Stimulated activated CD8-positive, alpha-beta memory T cell treated with anti-CD3 and anti-CD28 coated beads, Interleukin-15, amount 100 ng/mL, for 4 hours (primary cell): ENCODE measurements at regions not wholly inside any gene's neighbourhood (a gene's known extent, or its start where the extent isn't known, plus 50 kb on each side); places are given as distances from the start of the nearest gene placed in this dataset.

Experiments used
- DNase-seq, 2 donors: peaks; one replicate each; pipeline ENCODE4 v3.0.0-alpha.2; 2020; ENCODE audit warnings: low read depth in 2 of 2

- DNase-seq = no peak
Observed at GRCh38 chr2:145351864-145352425, 832.0 kb upstream of the ZEB2 start.

GRCh38 chr2:145350011-145350410 is 830.1 kb upstream of the ZEB2 start:
- DNase-seq = no peak

- no peak for DNase-seq
Observed at GRCh38 chr2:145344076-145344724, 824.3 kb upstream of the ZEB2 start.

DNA sequence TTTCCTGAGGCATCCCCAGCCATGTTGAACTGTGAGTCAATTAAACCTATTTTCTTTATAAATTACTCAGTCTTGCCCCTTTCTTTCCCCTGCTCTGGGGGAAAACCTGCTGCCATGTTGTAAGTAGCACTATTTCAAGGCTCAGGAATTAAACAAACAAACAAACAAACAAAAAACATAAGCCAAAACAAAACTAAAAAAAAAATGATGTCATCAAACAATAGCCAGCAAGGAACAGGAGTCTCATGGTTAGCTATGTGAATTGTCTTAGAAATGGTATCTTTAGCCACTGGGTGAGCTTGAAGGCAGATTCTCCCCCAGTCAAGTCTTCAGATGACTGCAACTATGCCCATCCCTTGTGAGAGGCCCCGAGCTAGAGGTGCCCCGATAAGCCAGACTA is 823.4 kb upstream of the ZEB2 start:
- no peak for DNase-seq

- DNase-seq = no peak
Observed at GRCh38 chr2:145341536-145341935, 821.6 kb upstream of the ZEB2 start.

GRCh38 chr2:145339646-145340045 is 819.7 kb upstream of the ZEB2 start:
- DNase-seq = no peak

DNA sequence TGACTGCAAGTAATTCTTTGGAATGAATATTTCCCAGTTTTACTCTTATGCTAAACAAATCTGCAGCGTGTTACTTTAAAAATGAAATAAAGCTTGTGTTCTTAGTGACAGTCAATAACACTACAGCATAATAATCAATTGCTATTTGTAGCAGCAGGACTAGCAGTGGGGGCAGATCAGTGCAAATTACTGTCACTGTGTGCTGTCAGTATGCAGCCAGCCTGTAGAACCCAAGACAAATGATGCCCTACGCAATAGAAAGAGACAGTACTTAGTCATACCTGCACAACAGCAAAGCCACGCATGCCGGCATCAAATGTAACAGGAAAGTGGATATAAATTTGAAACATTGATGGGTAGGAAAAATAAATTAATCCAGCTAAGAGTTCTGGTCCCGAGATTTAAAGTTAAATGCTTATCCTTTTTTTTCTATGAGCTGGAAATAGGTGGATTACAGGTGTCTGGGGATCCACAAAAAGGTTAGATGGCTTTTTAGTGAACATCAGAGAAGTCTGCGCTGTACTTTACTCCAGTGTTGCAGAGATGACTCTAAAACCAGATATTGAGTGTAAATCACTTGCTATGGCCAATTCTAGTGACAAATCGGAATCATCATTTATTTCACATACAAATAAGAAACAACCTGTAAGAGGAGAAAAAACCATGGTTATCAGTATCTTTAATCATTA is 812.4 kb upstream of the ZEB2 start:
- DNase-seq = no peak

- DNase-seq = no peak
Observed at GRCh38 chr2:145329971-145330370, 810.1 kb upstream of the ZEB2 start.

DNA sequence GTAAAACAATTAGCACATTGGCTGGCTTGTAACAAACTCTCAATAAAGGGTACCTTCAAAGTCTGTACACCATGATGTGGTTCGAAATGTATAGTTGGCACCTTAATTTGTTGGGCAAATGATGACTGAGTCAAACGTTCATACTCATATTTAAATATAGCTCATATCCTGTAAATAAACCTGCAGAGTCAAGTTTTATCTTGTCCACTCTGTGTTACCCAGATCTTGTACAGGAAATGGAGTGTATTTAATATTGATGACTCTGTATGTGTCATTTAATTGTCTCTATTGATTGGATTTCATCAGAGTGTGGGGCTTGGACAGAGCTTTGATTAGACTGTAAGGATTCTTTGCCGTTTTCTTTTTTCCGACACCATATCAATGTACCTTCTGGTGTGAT is 805.6 kb upstream of the ZEB2 start:
- no peak for DNase-seq

DNA sequence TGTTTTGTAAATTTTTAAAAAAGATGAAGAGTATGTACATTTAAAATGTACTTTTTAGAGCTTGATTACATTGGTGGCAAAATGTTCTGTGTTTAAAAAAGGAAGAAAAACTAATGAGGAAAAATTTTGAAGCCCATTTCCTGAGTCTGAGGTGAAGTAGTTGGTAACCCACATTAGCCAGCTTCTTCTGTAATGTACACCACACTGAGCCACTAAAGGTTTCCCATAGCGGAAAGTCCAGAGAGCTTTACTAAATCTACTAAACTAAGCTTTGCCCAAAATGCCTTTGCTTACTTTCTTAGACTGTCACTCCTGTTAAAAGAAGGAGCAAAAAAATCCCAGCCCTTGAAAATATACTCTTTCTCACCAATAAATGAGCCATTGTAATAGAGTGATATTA is 804.8 kb upstream of the ZEB2 start:
- no peak for DNase-seq

DNA sequence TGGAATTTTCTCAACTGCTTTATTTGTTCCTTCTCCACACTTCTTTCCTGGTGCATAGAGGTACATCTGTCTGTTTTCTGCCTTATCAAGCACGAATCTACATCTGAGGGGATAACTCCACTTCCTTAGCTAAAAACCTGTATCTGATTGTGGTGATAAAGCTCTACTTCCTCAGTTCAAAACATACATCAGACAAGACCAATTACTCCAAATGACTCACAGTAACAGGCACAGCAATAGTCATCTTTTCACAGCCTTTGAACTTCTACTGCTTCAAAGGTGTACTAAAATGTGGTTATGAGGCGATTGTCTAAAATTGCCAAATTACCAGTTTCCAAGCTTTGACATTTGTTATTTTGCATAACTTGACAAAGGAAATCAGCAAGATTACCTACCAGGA is 803.6 kb upstream of the ZEB2 start:
- DNase-seq = no peak

DNA sequence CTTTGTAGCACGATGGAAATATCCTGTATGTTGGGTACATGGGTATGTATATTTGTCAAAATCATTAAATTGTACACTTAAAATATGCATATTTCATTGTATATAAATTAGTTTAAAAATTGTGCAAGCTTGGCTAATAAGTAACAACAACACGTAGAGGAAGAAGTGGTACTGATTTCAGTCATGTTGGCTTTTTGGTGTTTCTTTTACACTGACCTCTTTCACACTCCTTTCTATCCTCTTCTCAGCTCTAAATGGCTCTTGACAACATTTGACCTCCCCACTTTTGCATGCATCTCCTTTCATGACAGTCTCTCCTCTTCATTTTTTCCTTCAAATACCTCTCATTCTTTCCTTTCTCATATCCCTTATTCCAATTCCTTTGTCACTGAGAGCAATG is 801.4 kb upstream of the ZEB2 start:
- no peak for DNase-seq

GRCh38 chr2:145316496-145316895 is 796.6 kb upstream of the ZEB2 start:
- DNase-seq = no peak

DNA sequence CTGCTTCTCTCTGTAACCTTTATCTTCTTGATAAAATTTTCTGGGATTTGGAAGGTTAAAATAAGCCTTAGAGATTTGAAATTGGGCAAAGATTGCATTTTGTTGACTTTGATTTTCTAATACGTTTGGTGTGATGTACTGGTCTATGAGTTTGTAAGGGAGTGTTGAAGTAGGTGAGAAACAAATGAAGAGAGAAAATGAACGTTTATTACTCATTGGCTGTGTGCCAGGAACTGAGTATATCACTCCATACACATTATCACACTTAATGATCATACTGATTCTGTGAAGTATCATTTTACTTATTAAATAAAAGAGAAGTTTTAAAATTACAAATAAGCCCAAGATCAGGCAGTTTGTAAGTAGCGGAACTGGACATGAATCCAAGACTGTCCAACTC is 795.1 kb upstream of the ZEB2 start:
- DNase-seq = no peak

DNA sequence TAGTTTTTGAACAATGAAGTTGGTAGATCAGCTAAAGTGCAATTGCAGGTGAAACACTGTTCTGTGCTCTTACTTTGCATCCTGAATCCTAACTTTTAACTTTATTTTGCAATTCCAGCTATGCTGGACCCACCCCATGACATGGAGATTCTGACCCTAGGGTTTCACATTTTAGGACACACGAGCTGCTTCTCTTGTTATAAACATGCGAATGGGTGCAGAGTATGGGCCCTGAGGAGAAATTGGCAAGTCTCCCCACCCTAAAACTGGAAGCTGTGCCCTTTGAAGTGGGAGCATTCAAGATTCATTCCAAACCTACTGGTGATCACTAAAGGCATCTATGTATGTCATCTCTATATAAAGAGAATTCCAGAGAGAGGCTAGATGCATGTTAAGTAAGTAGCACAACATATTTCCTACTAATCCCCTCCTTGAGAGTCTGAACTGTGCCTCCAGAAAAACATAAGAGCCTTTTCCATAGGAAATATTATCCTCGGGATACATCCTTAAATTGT is 794.3 kb upstream of the ZEB2 start:
- DNase-seq = no peak

GRCh38 chr2:145305889-145306288 is 786.0 kb upstream of the ZEB2 start:
- DNase-seq = no peak

DNA sequence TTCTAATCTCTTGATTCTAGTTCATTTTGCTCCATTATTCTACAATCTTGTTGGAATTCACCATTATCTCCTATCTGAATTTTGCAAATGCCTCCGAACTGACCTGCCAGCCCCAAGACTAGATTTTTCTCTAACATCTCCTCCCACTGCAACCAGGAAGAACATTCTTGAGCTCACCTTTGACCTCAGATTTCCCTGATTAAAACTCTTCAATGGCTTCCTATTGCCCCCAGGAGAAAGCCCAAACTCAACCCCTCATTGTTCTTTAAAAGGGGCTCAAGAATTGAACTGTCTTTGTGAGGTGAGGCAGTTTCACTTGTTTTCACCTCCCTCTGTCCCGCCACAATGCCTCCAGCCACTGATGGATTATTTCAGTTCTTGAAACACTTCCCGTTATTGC is 784.6 kb upstream of the ZEB2 start:
- no peak for DNase-seq

DNA sequence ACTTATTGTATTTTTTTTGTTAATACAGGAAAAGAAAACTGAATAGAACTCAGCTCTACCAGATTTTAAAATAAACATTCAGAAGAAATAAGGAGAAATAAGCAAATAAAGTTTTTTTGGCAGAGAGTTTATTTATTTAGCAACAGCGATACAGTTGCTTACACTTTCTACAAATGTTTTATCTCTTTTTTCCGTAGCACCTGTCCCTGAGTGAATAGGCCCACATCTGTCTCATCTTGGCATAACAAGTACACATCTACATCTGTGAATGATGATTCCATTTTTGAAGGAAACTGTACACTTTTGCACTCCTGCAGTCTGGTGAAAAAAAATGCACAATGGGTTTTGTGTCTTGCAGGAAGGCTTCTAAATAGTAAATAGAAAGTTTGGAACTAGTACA is 783.6 kb upstream of the ZEB2 start:
- DNase-seq = no peak

DNA sequence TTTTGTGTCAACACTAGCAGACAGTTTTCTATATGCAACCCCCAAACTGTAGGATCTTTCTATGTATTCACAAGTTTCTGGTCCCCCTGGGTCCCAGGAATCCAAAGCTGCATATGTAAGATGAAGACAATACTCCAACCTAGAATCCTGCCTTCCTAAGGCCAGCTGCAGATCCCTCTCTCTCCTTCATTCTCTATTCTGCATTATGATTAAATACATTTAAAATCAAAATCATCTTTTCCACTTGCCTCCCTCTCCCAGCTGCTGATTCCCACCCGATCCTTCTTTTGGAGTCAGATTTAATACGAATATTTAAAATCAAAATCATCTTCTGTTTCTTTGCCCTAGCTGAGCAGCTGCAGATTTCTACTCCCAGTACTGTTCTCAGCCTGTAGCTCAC is 783.0 kb upstream of the ZEB2 start:
- no peak for DNase-seq

GRCh38 chr2:145302451-145302850 is 782.5 kb upstream of the ZEB2 start:
- DNase-seq = no peak

DNA sequence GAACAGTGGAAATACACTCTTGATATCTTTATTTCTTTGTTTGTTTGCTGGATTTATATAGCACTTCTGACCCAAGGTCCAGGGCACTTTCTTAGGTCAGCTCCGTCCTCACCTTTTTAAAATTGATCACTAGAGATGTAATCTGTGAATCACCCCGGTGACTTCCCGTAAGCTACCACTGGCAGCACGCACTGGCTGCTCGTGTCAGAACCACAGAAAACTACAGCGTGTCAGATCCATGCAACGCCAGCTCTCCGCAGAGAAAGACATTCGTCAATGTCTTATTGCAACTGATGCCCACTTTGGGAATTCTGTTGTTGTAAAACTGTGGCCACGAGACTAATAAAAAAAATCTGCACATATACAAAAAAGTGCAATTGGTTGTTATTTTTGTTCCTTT is 779.4 kb upstream of the ZEB2 start:
- DNase-seq = no peak

GRCh38 chr2:145292166-145292565 is 772.2 kb upstream of the ZEB2 start:
- no peak for DNase-seq

DNA sequence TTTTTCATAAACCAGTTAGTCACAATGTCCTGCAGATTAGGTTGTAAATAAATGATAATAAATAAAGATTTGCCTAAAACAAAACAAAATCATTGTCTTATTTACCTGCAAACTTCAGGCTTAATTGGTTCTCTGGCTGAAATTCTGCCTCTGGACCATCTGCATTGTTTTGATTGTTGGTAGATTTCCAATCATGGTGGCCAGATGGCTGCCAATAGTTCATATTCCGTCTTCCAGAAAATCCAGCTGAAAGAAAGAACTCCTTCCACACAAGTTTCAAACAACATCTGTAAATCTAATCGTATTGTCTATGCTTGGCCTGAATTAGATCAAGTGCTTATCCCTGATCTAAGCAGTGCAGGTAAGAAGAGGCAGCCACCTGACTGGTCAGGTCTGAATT is 771.1 kb upstream of the ZEB2 start:
- DNase-seq = no peak
